Adrenal gland (tissue), 5 donors: ENCODE measurements at regions not wholly inside any gene's neighbourhood (a gene's known extent, or its start where the extent isn't known, plus 50 kb on each side); places are given as distances from the start of the nearest gene placed in this dataset.

Experiments used
- CTCF ChIP-seq, 6 experiments: fragments of 450-650 bp in 4 of 6; fragments of 200-600 bp in 2 of 6; sonication (generic) in 1 of 6; IDR thresholded peaks; 1 replicate in 5 of 6; 2 replicates in 1 of 6; pipeline versions ENCODE4 v1.5.1 to v1.8.0; 2016 to 2021; ENCODE audit warnings: antibody characterized with exemption in 6 of 6, mild to moderate bottlenecking in 2 of 6, moderate library complexity in 1 of 6
- POLR2A ChIP-seq, 2 donors: fragments of 450-650 bp; IDR thresholded peaks; one replicate each; pipeline ENCODE4 v1.6.1; 2017; ENCODE audit warnings: antibody characterized with exemption in 2 of 2, mild to moderate bottlenecking in 2 of 2, moderate library complexity in 1 of 2
- donor health status: DM: no; HTN: no; CAD: no.

- TF ChIP-seq CTCF (IDR thresholded peaks at IDR 0.05) (no peak), POLR2A (IDR thresholded peaks at IDR 0.05) (no peak)
These were observed 95.5 kb upstream of the SNTG2 start for GRCh38 chr2:855177-855576.
